Stomach (tissue), 4 donors: ENCODE measurements at regions not wholly inside any gene's neighbourhood (a gene's known extent, or its start where the extent isn't known, plus 50 kb on each side); places are given as distances from the start of the nearest gene placed in this dataset.

Experiments used
- CTCF ChIP-seq, 7 experiments: fragments of 450-650 bp in 4 of 7; fragments of 200-600 bp in 3 of 7; sonication (generic) in 3 of 7; IDR thresholded peaks; one replicate each; pipeline ENCODE4 v1.5.1; 2016 to 2019; ENCODE audit warnings: antibody characterized with exemption in 7 of 7, control low read depth in 2 of 7, mild to moderate bottlenecking in 1 of 7
- POLR2A ChIP-seq, 4 donors: fragments of 450-650 bp; IDR thresholded peaks; one replicate each; pipeline ENCODE4 v1.6.1; 2016; ENCODE audit warnings: antibody characterized with exemption in 4 of 4, control low read depth in 2 of 4, mild to moderate bottlenecking in 1 of 4, moderate library complexity in 1 of 4

GRCh38 chr2:150752229-150752628 lies 264.8 kb upstream of the RND3 start:
- no peak for TF ChIP-seq CTCF (IDR thresholded peaks at IDR 0.05)
- no peak for TF ChIP-seq POLR2A (IDR thresholded peaks at IDR 0.05)
